Vagina (tissue), 2 donors: ENCODE measurements at regions not wholly inside any gene's neighbourhood (a gene's known extent, or its start where the extent isn't known, plus 50 kb on each side); places are given as distances from the start of the nearest gene placed in this dataset.

ENCODE experiments used
- POLR2A ChIP-seq, 2 donors: fragments of 450-650 bp; IDR thresholded peaks; one replicate each; pipeline ENCODE4 v1.6.1; 2017; ENCODE audit warnings: antibody characterized with exemption in 2 of 2, mild to moderate bottlenecking in 2 of 2, moderate library complexity in 2 of 2
- POLR2AphosphoS5 ChIP-seq, 2 donors: sonication (generic); formaldehyde crosslinking; IDR thresholded peaks; one replicate each; pipeline ENCODE4 v1.9.0; 2017; ENCODE audit warnings: antibody characterized with exemption in 2 of 2, mild to moderate bottlenecking in 2 of 2, low read depth in 1 of 2; ENCODE audit not compliant: insufficient read depth in 1 of 2
- TF ChIP-seq, protein P1 (sequence below), 3 experiments: fragments of 450-650 bp in 2 of 3; fragments of 200-600 bp in 1 of 3; sonication (generic) in 1 of 3; IDR thresholded peaks; one replicate each; pipeline ENCODE4 v1.5.1; 2017 to 2019; ENCODE audit warnings: antibody characterized with exemption in 3 of 3, mild to moderate bottlenecking in 2 of 3, moderate library complexity in 2 of 3

DNA sequence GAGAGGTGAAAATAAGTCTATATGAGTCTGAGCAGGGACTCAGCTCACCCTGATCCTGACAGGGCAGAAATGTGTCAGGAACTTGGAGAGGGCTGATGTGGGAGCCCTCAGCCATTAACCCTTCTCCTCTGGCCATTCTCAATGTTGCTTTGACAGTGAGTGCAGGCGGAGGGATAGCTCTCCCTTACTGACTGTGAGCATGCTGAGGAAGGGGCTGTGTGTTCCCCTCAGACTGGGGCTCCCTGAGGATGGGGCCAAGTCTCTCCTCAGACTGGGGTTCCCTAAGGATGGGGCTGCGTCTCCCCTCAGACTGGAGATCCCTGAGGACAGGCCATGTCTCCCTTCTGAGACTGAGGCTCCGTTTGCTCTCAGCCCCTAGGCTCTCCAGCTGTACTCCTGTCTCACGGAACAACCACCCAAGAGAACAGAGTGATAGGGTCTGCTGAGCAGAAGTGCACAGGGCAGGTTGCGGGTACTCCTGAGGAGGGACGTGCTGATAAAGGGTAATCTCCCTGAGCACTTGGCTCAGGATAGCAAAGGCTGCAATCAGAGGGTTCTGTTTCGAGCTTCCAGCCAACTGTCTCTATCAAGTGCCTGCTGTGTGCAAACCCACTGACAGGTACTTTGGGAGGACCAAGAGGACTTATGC lies 141.0 kb downstream of the MRPL14 start:
- TF ChIP-seq, protein P1, sequence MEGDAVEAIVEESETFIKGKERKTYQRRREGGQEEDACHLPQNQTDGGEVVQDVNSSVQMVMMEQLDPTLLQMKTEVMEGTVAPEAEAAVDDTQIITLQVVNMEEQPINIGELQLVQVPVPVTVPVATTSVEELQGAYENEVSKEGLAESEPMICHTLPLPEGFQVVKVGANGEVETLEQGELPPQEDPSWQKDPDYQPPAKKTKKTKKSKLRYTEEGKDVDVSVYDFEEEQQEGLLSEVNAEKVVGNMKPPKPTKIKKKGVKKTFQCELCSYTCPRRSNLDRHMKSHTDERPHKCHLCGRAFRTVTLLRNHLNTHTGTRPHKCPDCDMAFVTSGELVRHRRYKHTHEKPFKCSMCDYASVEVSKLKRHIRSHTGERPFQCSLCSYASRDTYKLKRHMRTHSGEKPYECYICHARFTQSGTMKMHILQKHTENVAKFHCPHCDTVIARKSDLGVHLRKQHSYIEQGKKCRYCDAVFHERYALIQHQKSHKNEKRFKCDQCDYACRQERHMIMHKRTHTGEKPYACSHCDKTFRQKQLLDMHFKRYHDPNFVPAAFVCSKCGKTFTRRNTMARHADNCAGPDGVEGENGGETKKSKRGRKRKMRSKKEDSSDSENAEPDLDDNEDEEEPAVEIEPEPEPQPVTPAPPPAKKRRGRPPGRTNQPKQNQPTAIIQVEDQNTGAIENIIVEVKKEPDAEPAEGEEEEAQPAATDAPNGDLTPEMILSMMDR (IDR thresholded peaks at IDR 0.05): no peak
- no peak for TF ChIP-seq POLR2A (IDR thresholded peaks at IDR 0.05)
- TF ChIP-seq POLR2AphosphoS5 (IDR thresholded peaks at IDR 0.05; ENCODE audit: insufficient read depth in 1 of 2, low read depth in 1 of 2): no peak
